ENCODE measurements at regions not wholly inside any gene's neighbourhood (a gene's known extent, or its start where the extent isn't known, plus 50 kb on each side); places are given as distances from the start of the nearest gene placed in this dataset.
"Not testable (repeated sequence)": the region's sequence is repeated elsewhere in the genome, so short reads cannot be mapped to it uniquely, and the experiment has no call there.

- no peak for ATAC-seq
Measured at GRCh38 chr2:224173933-224174332, 134.8 kb upstream of the SERPINE2 start.

GRCh38 chr2:224173210-224173609, 134.1 kb upstream of the SERPINE2 start:
- no peak for ATAC-seq
- Mint-ChIP-seq H3K36me3 (no peaks in the 10 kb centered on the region), H3K9me3 (peaks cover 0 to under 1% of the 10 kb centered on the region in 2 donors), H3K27ac (no peak overlapping the region)
- no peak for DNase-seq (ENCODE audit: low spot score in 2 of 2)

More at GRCh38 chr2:224173933-224174332, 134.8 kb upstream of the SERPINE2 start:
- DNase-seq (ENCODE audit: low spot score in 2 of 2) = no peak
- no peaks in the 10 kb centered on the region for H3K9me3 Mint-ChIP-seq
- no peaks in the 10 kb centered on the region for H3K36me3 Mint-ChIP-seq
- H3K27ac Mint-ChIP-seq = no peak overlapping the region

GRCh38 chr2:224171226-224171625, 132.1 kb upstream of the SERPINE2 start:
- Mint-ChIP-seq H3K36me3 (no peaks in the 10 kb centered on the region), H3K9me3 (peaks cover 0 to 6% of the 10 kb centered on the region in 2 donors), H3K27ac (no peak overlapping the region)
- ATAC-seq = no peak
- no peak for DNase-seq (ENCODE audit: low spot score in 2 of 2)

GRCh38 chr2:224169847-224170246, 130.8 kb upstream of the SERPINE2 start:
- ATAC-seq (no peak), DNase-seq (ENCODE audit: low spot score in 2 of 2) (no peak)
- peaks cover 2 to 6% of the 10 kb centered on the region in 2 donors for H3K9me3 Mint-ChIP-seq
- no peaks in the 10 kb centered on the region for H3K36me3 Mint-ChIP-seq
- H3K27ac Mint-ChIP-seq = no peak overlapping the region

GRCh38 chr2:224167781-224168180, 128.7 kb upstream of the SERPINE2 start:
- not testable (repeated sequence) for H3K27ac Mint-ChIP-seq; ATAC-seq; DNase-seq (ENCODE audit: low spot score in 2 of 2); H3K36me3 Mint-ChIP-seq
- H3K9me3 Mint-ChIP-seq = peaks cover 5 to 21% of the 10 kb centered on the region in 2 donors

GRCh38 chr2:224166654-224167053, 127.6 kb upstream of the SERPINE2 start:
- Mint-ChIP-seq H3K36me3 (peaks cover 0 to 7% of the 10 kb centered on the region in 2 donors), H3K9me3 (peaks cover 5 to 21% of the 10 kb centered on the region in 2 donors), H3K27ac (no peak overlapping the region)
- no peak for DNase-seq (ENCODE audit: low spot score in 2 of 2)
- no peak for ATAC-seq

GRCh38 chr2:224165901-224166319, 126.8 kb upstream of the SERPINE2 start:
- H3K9me3 Mint-ChIP-seq = peaks cover 5 to 21% of the 10 kb centered on the region in 2 donors
- no peak overlapping the region for H3K27ac Mint-ChIP-seq
- H3K36me3 Mint-ChIP-seq = peaks cover 0 to 7% of the 10 kb centered on the region in 2 donors
- DNase-seq (ENCODE audit: low spot score in 2 of 2) (no peak), ATAC-seq (peak in 1 of 2 donors; percentile 58)

GRCh38 chr2:224163566-224164307, 124.7 kb upstream of the SERPINE2 start:
- Mint-ChIP-seq H3K9me3 (peaks cover 5 to 21% of the 10 kb centered on the region in 2 donors), H3K36me3 (peaks cover 0 to 7% of the 10 kb centered on the region in 2 donors), H3K27ac (no peak overlapping the region)
- no peak for ATAC-seq
- no peak for DNase-seq (ENCODE audit: low spot score in 2 of 2)

- peaks cover 0 to 7% of the 10 kb centered on the region in 2 donors for H3K36me3 Mint-ChIP-seq
- ATAC-seq = peak in 1 of 2 donors; percentile 77
Measured at GRCh38 chr2:224162122-224162521, 123.0 kb upstream of the SERPINE2 start.

GRCh38 chr2:224161712-224162111, 122.6 kb upstream of the SERPINE2 start:
- no peak for DNase-seq (ENCODE audit: low spot score in 2 of 2)
- Mint-ChIP-seq H3K27ac (no peak overlapping the region), H3K9me3 (peaks cover 5 to 15% of the 10 kb centered on the region in 2 donors), H3K36me3 (peaks cover 0 to 7% of the 10 kb centered on the region in 2 donors)
- no peak for ATAC-seq

More at GRCh38 chr2:224162122-224162521, 123.0 kb upstream of the SERPINE2 start:
- Mint-ChIP-seq H3K27ac (no peak overlapping the region), H3K9me3 (peaks cover 5 to 15% of the 10 kb centered on the region in 2 donors)
- DNase-seq (ENCODE audit: low spot score in 2 of 2) = no peak

- no peak overlapping the region for H3K27ac Mint-ChIP-seq
- H3K36me3 Mint-ChIP-seq = peaks cover 0 to 7% of the 10 kb centered on the region in 2 donors
- no peak for DNase-seq (ENCODE audit: low spot score in 2 of 2)
- peaks cover 5 to 15% of the 10 kb centered on the region in 2 donors for H3K9me3 Mint-ChIP-seq
- ATAC-seq = no peak
Measured at GRCh38 chr2:224160917-224161316, 121.8 kb upstream of the SERPINE2 start.

- no peak overlapping the region for H3K27ac Mint-ChIP-seq
- ATAC-seq (no peak), DNase-seq (ENCODE audit: low spot score in 2 of 2) (no peak)
- H3K9me3 Mint-ChIP-seq = peaks cover 0 to 11% of the 10 kb centered on the region in 2 donors
- peaks cover 0 to 7% of the 10 kb centered on the region in 2 donors for H3K36me3 Mint-ChIP-seq
Measured at GRCh38 chr2:224159345-224159928, 120.4 kb upstream of the SERPINE2 start.

- ATAC-seq = no peak
- no peak for DNase-seq (ENCODE audit: low spot score in 2 of 2)
- peaks cover 0 to 7% of the 10 kb centered on the region in 2 donors for H3K36me3 Mint-ChIP-seq
- H3K27ac Mint-ChIP-seq = no peak overlapping the region
- H3K9me3 Mint-ChIP-seq = peaks cover 0 to 6% of the 10 kb centered on the region in 2 donors
Measured at GRCh38 chr2:224158831-224159230, 119.7 kb upstream of the SERPINE2 start.

GRCh38 chr2:224158061-224158460, 119.0 kb upstream of the SERPINE2 start:
- DNase-seq (ENCODE audit: low spot score in 2 of 2) (no peak), ATAC-seq (no peak)
- Mint-ChIP-seq H3K27ac (no peak overlapping the region), H3K36me3 (no peaks in the 10 kb centered on the region), H3K9me3 (no peaks in the 10 kb centered on the region)

GRCh38 chr2:224157655-224158054, 118.6 kb upstream of the SERPINE2 start:
- no peaks in the 10 kb centered on the region for H3K36me3 Mint-ChIP-seq
- DNase-seq (ENCODE audit: low spot score in 2 of 2) (no peak), ATAC-seq (no peak)
- H3K9me3 Mint-ChIP-seq = no peaks in the 10 kb centered on the region
- H3K27ac Mint-ChIP-seq = no peak overlapping the region

GRCh38 chr2:224156436-224156835, 117.3 kb upstream of the SERPINE2 start:
- H3K9me3 Mint-ChIP-seq = no peaks in the 10 kb centered on the region
- H3K27ac Mint-ChIP-seq = no peak overlapping the region
- H3K36me3 Mint-ChIP-seq = no peaks in the 10 kb centered on the region
- no peak for ATAC-seq
- DNase-seq (ENCODE audit: low spot score in 2 of 2) = no peak

- Mint-ChIP-seq H3K27ac (no peak overlapping the region), H3K36me3 (no peaks in the 10 kb centered on the region), H3K9me3 (no peaks in the 10 kb centered on the region)
- ATAC-seq (no peak), DNase-seq (ENCODE audit: low spot score in 2 of 2) (no peak)
Measured at GRCh38 chr2:224155896-224156295, 116.8 kb upstream of the SERPINE2 start.

GRCh38 chr2:224155371-224155770, 116.3 kb upstream of the SERPINE2 start:
- DNase-seq (ENCODE audit: low spot score in 2 of 2) = no peak
- H3K27ac Mint-ChIP-seq = no peak overlapping the region
- H3K9me3 Mint-ChIP-seq = no peaks in the 10 kb centered on the region
- H3K36me3 Mint-ChIP-seq = no peaks in the 10 kb centered on the region
- ATAC-seq = no peak

Data from activated naive CD4-positive, alpha-beta T cell treated with anti-CD3 and anti-CD28 coated beads, Interleukin-2, amount 50 U/mL, for 72 hours (primary cell).